ENCODE measurements at regions not wholly inside any gene's neighbourhood (a gene's known extent, or its start where the extent isn't known, plus 50 kb on each side); places are given as distances from the start of the nearest gene placed in this dataset.

DNA sequence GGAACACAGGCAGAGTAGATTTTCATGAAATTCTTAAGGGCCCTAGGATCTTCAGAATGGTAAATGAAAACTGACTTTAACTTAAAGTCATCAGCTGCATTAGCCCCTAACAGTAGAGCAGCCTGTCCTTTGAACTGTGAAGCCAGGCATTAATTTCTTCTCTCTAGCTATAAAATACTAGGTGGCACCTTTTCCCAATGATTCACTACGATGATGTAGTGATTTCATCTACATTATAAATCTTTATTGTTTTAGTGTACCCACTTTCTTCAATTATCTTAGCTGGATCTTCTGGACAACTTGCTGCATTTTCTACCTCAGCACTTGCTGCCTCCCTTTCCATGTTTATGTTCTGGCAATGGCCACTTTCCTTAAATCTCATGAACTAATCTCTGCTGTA lies 290.5 kb downstream of the NOL4 start:
- Histone ChIP-seq H3K27me3 (ENCODE audit: control insufficient read depth, insufficient read depth, low read length) (no peaks in the 10 kb centered on the region), H3K36me3 (ENCODE audit: control insufficient read depth, insufficient read depth, low read length) (no peaks in the 10 kb centered on the region), H3K4me3 (ENCODE audit: low read depth, low read length) (no peak overlapping the region)
- CTCF ChIA-PET = interaction anchor here (0.5 kb wide), 1 partner anchor 9 kb away, joined by 3 read pairs; no protein-coding TSS in a partner anchor
- POLR2A ChIA-PET = no interaction called here
- no peak for TF ChIP-seq CTCF (IDR thresholded peaks at IDR 0.05; ENCODE audit: insufficient read depth, low read depth, low read length)
- no peak for DNase-seq (ENCODE audit: low read depth)

DNA sequence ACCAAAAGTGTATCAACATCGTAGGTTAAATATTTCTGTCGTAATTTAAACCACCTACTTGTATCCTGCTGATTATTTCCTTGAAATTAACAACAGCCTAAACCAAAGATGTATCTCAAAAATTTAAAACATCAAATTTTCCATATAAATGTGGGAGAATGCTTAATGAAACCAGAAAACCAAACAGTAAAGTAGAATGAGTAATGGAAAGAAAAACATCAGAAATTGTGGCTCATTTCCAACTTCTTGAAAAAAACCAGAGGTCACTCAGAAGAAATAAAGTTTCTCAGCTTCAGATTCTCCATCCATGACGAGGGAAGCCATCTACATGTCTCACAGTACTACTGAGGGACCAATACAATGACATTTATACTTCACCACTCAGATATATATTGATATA lies 296.5 kb downstream of the NOL4 start:
- Histone ChIP-seq H3K27me3 (ENCODE audit: control insufficient read depth, insufficient read depth, low read length) (no peaks in the 10 kb centered on the region), H3K4me3 (ENCODE audit: low read depth, low read length) (no peak overlapping the region), H3K36me3 (ENCODE audit: control insufficient read depth, insufficient read depth, low read length) (no peaks in the 10 kb centered on the region)
- no peak for TF ChIP-seq CTCF (IDR thresholded peaks at IDR 0.05; ENCODE audit: insufficient read depth, low read depth, low read length)
- no peak for DNase-seq (ENCODE audit: low read depth)
- ChIA-PET POLR2A (no interaction called here), CTCF (no interaction called here)

DNA sequence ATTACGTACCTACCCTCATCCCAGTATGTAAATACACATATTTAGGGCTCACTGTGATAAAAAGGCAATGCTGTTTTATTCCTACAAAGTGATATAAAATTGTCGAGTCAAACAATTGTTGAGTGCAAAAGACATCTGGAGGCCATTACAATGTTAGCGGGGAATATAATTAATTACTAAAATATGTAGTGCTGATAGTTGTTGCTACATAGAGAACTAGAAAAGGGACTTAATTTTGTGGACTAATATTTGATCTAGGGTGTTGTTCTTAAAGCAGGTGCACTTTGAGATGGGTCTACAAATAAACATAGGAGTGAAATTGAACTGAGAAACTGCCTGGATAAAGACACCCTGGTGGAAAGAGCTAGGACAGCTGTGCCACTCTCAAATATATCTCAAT lies 300.1 kb downstream of the NOL4 start:
- no peak for DNase-seq (ENCODE audit: low read depth)
- no peak overlapping the region for H3K4me3 ChIP-seq (ENCODE audit: low read depth, low read length)
- POLR2A ChIA-PET = no interaction called here
- no peaks in the 10 kb centered on the region for H3K27me3 ChIP-seq (ENCODE audit: control insufficient read depth, insufficient read depth, low read length)
- no peaks in the 10 kb centered on the region for H3K36me3 ChIP-seq (ENCODE audit: control insufficient read depth, insufficient read depth, low read length)
- no peak for TF ChIP-seq CTCF (IDR thresholded peaks at IDR 0.05; ENCODE audit: insufficient read depth, low read depth, low read length)
- CTCF ChIA-PET = no interaction called here

- no peaks in the 10 kb centered on the region for H3K36me3 ChIP-seq (ENCODE audit: control insufficient read depth, insufficient read depth, low read length)
- POLR2A ChIA-PET = no interaction called here
- H3K4me3 ChIP-seq (ENCODE audit: low read depth, low read length) = no peak overlapping the region
- no peak for DNase-seq (ENCODE audit: low read depth)
- H3K27me3 ChIP-seq (ENCODE audit: control insufficient read depth, insufficient read depth, low read length) = no peaks in the 10 kb centered on the region
- CTCF ChIA-PET = no interaction called here
- no peak for TF ChIP-seq CTCF (IDR thresholded peaks at IDR 0.05; ENCODE audit: insufficient read depth, low read depth, low read length)
Measured at GRCh38 chr18:33923980-33924379, 300.7 kb downstream of the NOL4 start.

DNA sequence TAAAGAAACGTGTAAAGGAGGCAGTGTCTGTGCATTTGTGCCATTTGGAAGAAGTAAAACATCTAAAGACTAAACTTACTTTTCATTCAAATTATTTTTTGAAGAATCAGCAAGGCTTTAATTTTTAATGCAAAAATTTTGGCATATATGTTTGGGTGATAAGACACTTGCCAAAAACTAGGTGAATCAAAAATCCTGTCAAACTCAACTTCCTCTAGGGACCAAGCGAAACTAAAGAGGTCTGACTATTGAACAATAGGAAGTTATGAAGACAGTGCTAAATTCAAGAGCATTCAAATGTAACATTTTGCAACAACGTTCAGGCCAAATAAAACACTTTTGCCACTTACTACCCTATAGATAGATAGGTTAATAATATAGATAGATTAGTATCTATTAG lies 306.1 kb downstream of the NOL4 start:
- CTCF ChIA-PET = no interaction called here

More for the DNA sequence above, 306.1 kb downstream of the NOL4 start:
- Histone ChIP-seq H3K36me3 (ENCODE audit: control insufficient read depth, insufficient read depth, low read length) (no peaks in the 10 kb centered on the region), H3K27me3 (ENCODE audit: control insufficient read depth, insufficient read depth, low read length) (no peaks in the 10 kb centered on the region), H3K4me3 (ENCODE audit: low read depth, low read length) (no peak overlapping the region)
- no peak for DNase-seq (ENCODE audit: low read depth)
- POLR2A ChIA-PET = no interaction called here
- no peak for TF ChIP-seq CTCF (IDR thresholded peaks at IDR 0.05; ENCODE audit: insufficient read depth, low read depth, low read length)
